ENCODE measurements at regions not wholly inside any gene's neighbourhood (a gene's known extent, or its start where the extent isn't known, plus 50 kb on each side); places are given as distances from the start of the nearest gene placed in this dataset.

DNA sequence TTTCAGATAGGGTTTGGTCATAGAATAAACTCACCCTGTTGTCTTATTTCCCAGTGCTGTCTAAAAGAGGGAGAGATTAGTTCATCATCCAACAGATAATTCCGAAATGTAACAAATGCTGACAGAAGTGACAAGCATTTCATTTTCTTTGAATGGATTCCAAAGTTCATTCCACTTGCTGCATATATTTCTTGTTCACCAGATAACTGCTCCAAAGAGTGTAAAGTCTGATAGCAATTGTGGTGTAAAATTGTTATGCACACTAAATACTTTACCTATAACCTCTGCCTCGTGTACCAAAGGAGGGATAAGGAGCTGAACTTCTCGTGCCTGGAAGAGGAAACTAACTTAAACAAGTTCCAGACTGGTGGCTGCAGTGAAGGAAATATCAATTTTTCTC, 290.0 kb upstream of the ADAMTSL1 start:
- TF ChIP-seq SIN3A (IDR thresholded peaks at IDR 0.05; ENCODE audit: low read depth) (no peak), POLR2AphosphoS5 (IDR thresholded peaks at IDR 0.05; ENCODE audit: low read depth, low read length) (no peak), EZH2 (IDR thresholded peaks at IDR 0.05) (no peak)
- TF ChIP-seq, protein P1, sequence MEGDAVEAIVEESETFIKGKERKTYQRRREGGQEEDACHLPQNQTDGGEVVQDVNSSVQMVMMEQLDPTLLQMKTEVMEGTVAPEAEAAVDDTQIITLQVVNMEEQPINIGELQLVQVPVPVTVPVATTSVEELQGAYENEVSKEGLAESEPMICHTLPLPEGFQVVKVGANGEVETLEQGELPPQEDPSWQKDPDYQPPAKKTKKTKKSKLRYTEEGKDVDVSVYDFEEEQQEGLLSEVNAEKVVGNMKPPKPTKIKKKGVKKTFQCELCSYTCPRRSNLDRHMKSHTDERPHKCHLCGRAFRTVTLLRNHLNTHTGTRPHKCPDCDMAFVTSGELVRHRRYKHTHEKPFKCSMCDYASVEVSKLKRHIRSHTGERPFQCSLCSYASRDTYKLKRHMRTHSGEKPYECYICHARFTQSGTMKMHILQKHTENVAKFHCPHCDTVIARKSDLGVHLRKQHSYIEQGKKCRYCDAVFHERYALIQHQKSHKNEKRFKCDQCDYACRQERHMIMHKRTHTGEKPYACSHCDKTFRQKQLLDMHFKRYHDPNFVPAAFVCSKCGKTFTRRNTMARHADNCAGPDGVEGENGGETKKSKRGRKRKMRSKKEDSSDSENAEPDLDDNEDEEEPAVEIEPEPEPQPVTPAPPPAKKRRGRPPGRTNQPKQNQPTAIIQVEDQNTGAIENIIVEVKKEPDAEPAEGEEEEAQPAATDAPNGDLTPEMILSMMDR (IDR thresholded peaks at IDR 0.05 in 2 of 3, conservative IDR thresholded peaks at IDR 0.05 in 1 of 3; ENCODE audit: borderline replicate concordance in 1 of 3, insufficient read depth in 1 of 3, low read depth in 2 of 3, low read length in 2 of 3), result no peak
- TF ChIP-seq, protein P2, sequence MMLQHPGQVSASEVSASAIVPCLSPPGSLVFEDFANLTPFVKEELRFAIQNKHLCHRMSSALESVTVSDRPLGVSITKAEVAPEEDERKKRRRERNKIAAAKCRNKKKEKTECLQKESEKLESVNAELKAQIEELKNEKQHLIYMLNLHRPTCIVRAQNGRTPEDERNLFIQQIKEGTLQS (IDR thresholded peaks at IDR 0.05), result no peak
